K562 (cell line): ENCODE measurements at regions not wholly inside any gene's neighbourhood (a gene's known extent, or its start where the extent isn't known, plus 50 kb on each side); places are given as distances from the start of the nearest gene placed in this dataset.

Source experiments
- ATAC-seq: fragments of 200-7000 bp; cut with Tn5 transposase; 3 replicates; pipeline ENCODE4 v1.9.1; 2020; ENCODE audit warnings: moderate library complexity
- BruUV-seq: library from RNA; stranded (reverse); fragments of 400-500 nt; replicated peaks from 2 replicates; lab custom pipeline; 2021; lab: Mats Ljungman, UMichigan
- CTCF ChIA-PET: fragments of 300-600 bp; formaldehyde crosslinking; extraction: SDS; loops from one replicate; lab custom pipeline; 2021; ENCODE audit warnings: low intra/inter-chr PET ratio; lab: Yijun Ruan, JAX
- POLR2A ChIA-PET: fragments of 300-600, 350-650 bp; sonication (Branson Sonifier 250); formaldehyde crosslinking; extraction: SDS; loops from one replicate; lab custom pipeline; 2021; ENCODE audit warnings: antibody characterized with exemption, inconsistent platforms; lab: Yijun Ruan, JAX
- DNase-seq, 4 experiments: peaks; one replicate each; pipeline versions ENCODE4 v3.0.0 to v3.0.0-alpha.2; 2011 to 2018; ENCODE audit warnings: low spot score in 3 of 4, mixed read lengths in 3 of 4; ENCODE audit errors: extremely low read depth in 1 of 4
- FAIRE-seq: peaks from 2 replicates; lab custom pipeline; 2011; peaks lifted over from hg19 to GRCh38; lab: Jason Lieb, UNC
- H2AFZ ChIP-seq: 2 replicates; pipeline ENCODE4 v1.6.0; 2011; ENCODE audit warnings: low read depth, low read length, control low read depth, inconsistent platforms
- H3K27ac ChIP-seq: fragments of 200-600 bp; 3 replicates; pipeline ENCODE4 v1.8.0; 2011; ENCODE audit warnings: low read depth, mild to moderate bottlenecking, control low read depth, inconsistent platforms, low read length, moderate library complexity, mixed read lengths; ENCODE audit errors: extremely low read depth
- H3K27me3 ChIP-seq, 2 experiments: fragments of 300-600 bp in 1 of 2; 2 replicates in 1 of 2; 3 replicates in 1 of 2; pipeline versions ENCODE4 v1.6.0 to v1.8.0; 2011; ENCODE audit warnings: inconsistent platforms in 2 of 2, low read length in 2 of 2, mild to moderate bottlenecking in 1 of 2, mixed read lengths in 1 of 2, moderate library complexity in 1 of 2; ENCODE audit not compliant: control insufficient read depth in 2 of 2, insufficient read depth in 2 of 2
- H3K36me3 ChIP-seq: fragments of 300-600 bp; 3 replicates; pipeline ENCODE4 v1.8.0; 2011; ENCODE audit warnings: mild to moderate bottlenecking, low read length, inconsistent platforms; ENCODE audit not compliant: control insufficient read depth, insufficient read depth
- H3K4me1 ChIP-seq, 2 experiments: fragments of 200-600 bp in 1 of 2; replicated peaks in 1 of 2; 2 replicates in 1 of 2; 3 replicates in 1 of 2; pipeline versions ENCODE4 v1.5.1 to v1.8.0; 2011; ENCODE audit warnings: inconsistent platforms in 2 of 2, low read length in 2 of 2, mild to moderate bottlenecking in 1 of 2, mixed read lengths in 1 of 2, moderate library complexity in 1 of 2; ENCODE audit not compliant: control insufficient read depth in 2 of 2, insufficient read depth in 2 of 2
- H3K4me2 ChIP-seq: 2 replicates; pipeline ENCODE4 v1.6.1; 2011; ENCODE audit warnings: low read length, control low read depth, inconsistent platforms, mixed read lengths; ENCODE audit not compliant: insufficient read depth
- H3K4me3 ChIP-seq: fragments of 200-600 bp; sonication (generic), shearing (Covaris generic); 2 replicates; pipeline ENCODE4 v1.5.1; 2016; ENCODE audit warnings: control low read depth, inconsistent platforms
- H3K79me2 ChIP-seq: fragments of 200-600 bp; 3 replicates; pipeline ENCODE4 v1.8.0; 2011; ENCODE audit warnings: low read length, inconsistent platforms; ENCODE audit not compliant: control insufficient read depth, insufficient read depth
- H3K9ac ChIP-seq, 2 experiments: 2 replicates each; pipeline versions ENCODE4 v1.6.0 to v1.6.1; 2011; ENCODE audit warnings: low read depth in 2 of 2, low read length in 2 of 2, control low read depth in 1 of 2, inconsistent platforms in 1 of 2, mild to moderate bottlenecking in 1 of 2, mixed read lengths in 1 of 2; ENCODE audit not compliant: insufficient read depth in 1 of 2
- H3K9me1 ChIP-seq: one replicate; pipeline ENCODE4 v1.6.0; 2011; ENCODE audit warnings: inconsistent platforms, mild to moderate bottlenecking, low read length, moderate library complexity; ENCODE audit not compliant: control insufficient read depth, insufficient read depth
- H3K9me3 ChIP-seq: replicated peaks from 2 replicates; pipeline ENCODE4 v1.5.1; 2011; ENCODE audit warnings: low read depth, low read length, inconsistent platforms; ENCODE audit not compliant: control insufficient read depth, insufficient read depth
- H4K20me1 ChIP-seq: replicated peaks from 2 replicates; pipeline ENCODE4 v1.6.1; 2011; ENCODE audit warnings: low read length, inconsistent platforms, mixed read lengths; ENCODE audit not compliant: control insufficient read depth, insufficient read depth
- GATAD2B ChIP-seq: fragments of 450-650 bp; IDR thresholded peaks from 2 replicates; pipeline ENCODE4 v1.6.1; 2017; ENCODE audit warnings: mild to moderate bottlenecking, borderline replicate concordance
- L3MBTL2 ChIP-seq: fragments of 450-650 bp; IDR thresholded peaks from 2 replicates; pipeline ENCODE4 v1.6.1; 2016; ENCODE audit warnings: mild to moderate bottlenecking, moderate library complexity
- MED1 ChIP-seq: sonication (generic); formaldehyde crosslinking; IDR thresholded peaks from 2 replicates; pipeline ENCODE4 v1.8.1; 2023; ENCODE audit warnings: missing genetic modification reagents, borderline replicate concordance
- MGA ChIP-seq: fragments of 450-650 bp; IDR thresholded peaks from 2 replicates; pipeline ENCODE4 v1.6.1; 2016; ENCODE audit warnings: mild to moderate bottlenecking, moderate library complexity
- ZNF121 ChIP-seq: sonication (generic); formaldehyde crosslinking; conservative IDR thresholded peaks from 2 replicates; pipeline ENCODE4 v1.8.0; 2022; ENCODE audit warnings: missing genetic modification reagents
- ZNF639 ChIP-seq, 2 experiments: fragments of 200-800 bp in 1 of 2; sonication (Bioruptor generic) in 1 of 2; sonication (generic) in 1 of 2; formaldehyde crosslinking in 1 of 2; IDR thresholded peaks in 1 of 2; conservative IDR thresholded peaks in 1 of 2; 2 replicates each; pipeline versions ENCODE4 v1.5.0 to v1.6.1; 2016 to 2020; ENCODE audit warnings: missing compliant biosample characterization in 1 of 2, missing genetic modification characterization in 1 of 2, missing genetic modification reagents in 1 of 2
- ZNF740 ChIP-seq, 3 experiments: fragments of 200-800 bp in 1 of 3; sonication (Bioruptor generic) in 1 of 3; sonication (generic) in 1 of 3; formaldehyde crosslinking in 1 of 3; IDR thresholded peaks; 2 replicates each; pipeline versions ENCODE4 v1.6.1 to v1.8.0; 2016 to 2022; ENCODE audit warnings: mild to moderate bottlenecking in 2 of 3, missing compliant biosample characterization in 2 of 3, missing genetic modification characterization in 2 of 3, missing genetic modification reagents in 1 of 3
- ZNF75A ChIP-seq: fragments of 450-650 bp; formaldehyde crosslinking; IDR thresholded peaks from 2 replicates; pipeline ENCODE4 v1.4.0; 2020; ENCODE audit warnings: mild to moderate bottlenecking
- WGBS: fragments of 100-300 bp; shearing (Covaris generic); methylation state at CpG from one replicate; pipeline ENCODE4 v1.1.6; 2016; ENCODE audit warnings: low coverage, mixed read lengths; ENCODE audit not compliant: insufficient coverage; ENCODE audit errors: missing lambda C conversion rate; 5-methylcytosine and 5-hydroxymethylcytosine counted together
- in situ Hi-C: fragments of 300-500 bp; cut with MboI; formaldehyde crosslinking; loops from 4 replicates; pipeline ENCODE4 v1.15.0; 2018; ENCODE audit warnings: inconsistent platforms, mixed read lengths
- intact Hi-C: fragments of 100-400 bp; cut with micrococcal nuclease; formaldehyde crosslinking; loops from 2 replicates; pipeline ENCODE4 v1.14.2; 2022

GRCh38 chr1:25068316-25068715 is 138.2 kb upstream of the RUNX3 start:
- H4K20me1 ChIP-seq = no peaks in the 10 kb centered on the region; the same call in 1 of the 2 replicates
- intact Hi-C loops = no loop called here
- DNase-seq (no peak), FAIRE-seq (no peak), ATAC-seq (no peak)
- in situ Hi-C loops = no loop called here
- no TSS peak for BruUV-seq
- H3K4me3 ChIP-seq = no peak overlapping the region
- H3K9me3 ChIP-seq = no peaks in the 10 kb centered on the region
- H3K4me1 ChIP-seq = peaks cover 3 to 6% of the 10 kb centered on the region in 2 experiments; a peak in 2 of 5 replicates
- CTCF ChIA-PET = no interaction called here
- H2AFZ ChIP-seq = no peak overlapping the region
- H3K27me3 ChIP-seq = peaks cover 0 to 59% of the 10 kb centered on the region in 2 experiments; a peak in 3 of 5 replicates
- no peak overlapping the region for H3K4me2 ChIP-seq
- no peak overlapping the region for H3K9ac ChIP-seq
- H3K36me3 ChIP-seq = no peaks in the 10 kb centered on the region
- H3K79me2 ChIP-seq = no peaks in the 10 kb centered on the region
- H3K9me1 ChIP-seq = no peaks in the 10 kb centered on the region
- H3K27ac ChIP-seq = no peak overlapping the region
- WGBS = 4% methylated on average over 6 of the region's 6 CpGs
- POLR2A ChIA-PET = no interaction called here
- TF ChIP-seq ZNF639 (CRISPR knock-in tag; conservative IDR thresholded peaks at IDR 0.05 in 1 of 2, IDR thresholded peaks at IDR 0.05 in 1 of 2) (no peak), GATAD2B (no peak), ZNF75A (CRISPR knock-in tag) (no peak), L3MBTL2 (no peak), MED1 (no peak), ZNF740 (CRISPR knock-in tag; IDR thresholded peaks at IDR 0.05) (no peak), ZNF740 (tag; IDR thresholded peaks at IDR 0.05) (no peak), MGA (no peak), ZNF121 (CRISPR knock-in tag) (no peak)
